ENCODE measurements at regions not wholly inside any gene's neighbourhood (a gene's known extent, or its start where the extent isn't known, plus 50 kb on each side); places are given as distances from the start of the nearest gene placed in this dataset.

- H3K9me3 ChIP-seq, result no peaks in the 10 kb centered on the region
- H3K4me1 ChIP-seq, result no peaks in the 10 kb centered on the region
- no peak overlapping the region for H3K27ac ChIP-seq
- WGBS, 2 donors, result 83 to 84% methylated on average over 37 to 38 of the region's 38 CpGs
- H3K4me3 ChIP-seq, result no peak overlapping the region
- TF ChIP-seq, protein P1, sequence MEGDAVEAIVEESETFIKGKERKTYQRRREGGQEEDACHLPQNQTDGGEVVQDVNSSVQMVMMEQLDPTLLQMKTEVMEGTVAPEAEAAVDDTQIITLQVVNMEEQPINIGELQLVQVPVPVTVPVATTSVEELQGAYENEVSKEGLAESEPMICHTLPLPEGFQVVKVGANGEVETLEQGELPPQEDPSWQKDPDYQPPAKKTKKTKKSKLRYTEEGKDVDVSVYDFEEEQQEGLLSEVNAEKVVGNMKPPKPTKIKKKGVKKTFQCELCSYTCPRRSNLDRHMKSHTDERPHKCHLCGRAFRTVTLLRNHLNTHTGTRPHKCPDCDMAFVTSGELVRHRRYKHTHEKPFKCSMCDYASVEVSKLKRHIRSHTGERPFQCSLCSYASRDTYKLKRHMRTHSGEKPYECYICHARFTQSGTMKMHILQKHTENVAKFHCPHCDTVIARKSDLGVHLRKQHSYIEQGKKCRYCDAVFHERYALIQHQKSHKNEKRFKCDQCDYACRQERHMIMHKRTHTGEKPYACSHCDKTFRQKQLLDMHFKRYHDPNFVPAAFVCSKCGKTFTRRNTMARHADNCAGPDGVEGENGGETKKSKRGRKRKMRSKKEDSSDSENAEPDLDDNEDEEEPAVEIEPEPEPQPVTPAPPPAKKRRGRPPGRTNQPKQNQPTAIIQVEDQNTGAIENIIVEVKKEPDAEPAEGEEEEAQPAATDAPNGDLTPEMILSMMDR (IDR thresholded peaks at IDR 0.05), result no peak
- TF ChIP-seq EP300 (IDR thresholded peaks at IDR 0.05) (no peak), POLR2AphosphoS5 (IDR thresholded peaks at IDR 0.05) (no peak), POLR2A (IDR thresholded peaks at IDR 0.05) (no peak)
- peaks cover 0 to 2% (median 0%) of the 10 kb centered on the region in 4 donors for H3K27me3 ChIP-seq
- no peak for ATAC-seq (ENCODE audit: low FRiP score in 2 of 2)
- no peaks in the 10 kb centered on the region for H3K36me3 ChIP-seq
- no peak for DNase-seq
These were observed 52.3 kb upstream of the DPYSL4 start for GRCh38 chr10:132134241-132135052.

DNA sequence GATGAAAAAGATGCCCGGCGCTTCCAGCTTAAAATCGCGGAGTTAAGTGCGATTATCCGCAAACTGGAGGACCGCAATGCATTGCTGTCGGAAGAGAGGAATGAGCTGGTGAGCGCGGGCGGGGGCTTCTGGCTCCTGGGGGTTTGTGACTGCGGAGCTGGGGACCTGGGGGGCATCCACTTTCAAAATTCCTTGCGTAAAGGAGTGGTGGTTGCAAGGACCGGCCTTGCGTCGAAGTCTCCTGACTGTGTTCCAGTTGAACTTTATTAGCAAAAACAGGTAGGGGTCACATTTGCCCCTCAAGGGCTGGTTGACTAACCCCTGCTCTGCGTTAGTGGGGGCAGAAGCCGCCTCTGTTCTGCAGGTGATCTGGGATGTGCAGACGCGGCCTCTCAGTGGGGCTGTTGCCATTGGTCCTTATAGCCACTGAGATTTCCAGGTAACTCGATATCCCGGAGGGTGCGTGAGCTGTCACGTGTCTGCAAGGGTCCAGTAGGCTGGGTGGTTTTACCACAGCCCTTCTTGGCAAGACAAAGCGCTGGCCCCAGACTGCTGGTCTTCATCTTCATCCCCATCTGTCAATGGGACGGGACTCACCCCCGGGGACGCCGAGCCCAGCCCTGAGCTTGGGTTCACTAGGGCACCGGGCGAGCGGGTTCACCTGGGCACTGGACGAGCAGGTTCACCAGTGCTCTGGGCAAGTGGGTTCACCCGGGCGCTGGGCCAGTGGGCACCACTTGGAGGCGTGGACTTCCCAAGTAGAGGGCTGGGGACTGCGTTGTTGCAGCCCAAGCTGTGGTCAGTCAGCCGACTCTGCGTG is 51.5 kb upstream of the DPYSL4 start:
- H3K27me3 ChIP-seq, result peaks cover 0 to 2% (median 0%) of the 10 kb centered on the region in 4 donors

GRCh38 chr10:132136097-132136521 is 50.6 kb upstream of the DPYSL4 start:
- WGBS, 2 donors, result 78 to 83% methylated on average over 12 to 22 of the region's 22 CpGs
- Histone ChIP-seq H3K27me3 (no peaks in the 10 kb centered on the region), H3K36me3 (no peaks in the 10 kb centered on the region), H3K4me3 (no peak overlapping the region), H3K27ac (no peak overlapping the region), H3K9me3 (no peaks in the 10 kb centered on the region), H3K4me1 (no peaks in the 10 kb centered on the region)
- TF ChIP-seq POLR2AphosphoS5 (IDR thresholded peaks at IDR 0.05), result no peak
- TF ChIP-seq, protein P1 (IDR thresholded peaks at IDR 0.05), result no peak
- no peak for TF ChIP-seq EP300 (IDR thresholded peaks at IDR 0.05)
- no peak for TF ChIP-seq POLR2A (IDR thresholded peaks at IDR 0.05)
- ATAC-seq (ENCODE audit: low FRiP score in 2 of 2) (no peak), DNase-seq (no peak)

More for the DNA sequence above, 51.5 kb upstream of the DPYSL4 start:
- no peak for TF ChIP-seq POLR2AphosphoS5 (IDR thresholded peaks at IDR 0.05)
- Histone ChIP-seq H3K27ac (no peak overlapping the region), H3K4me1 (no peaks in the 10 kb centered on the region), H3K9me3 (no peaks in the 10 kb centered on the region), H3K36me3 (no peaks in the 10 kb centered on the region), H3K4me3 (no peak overlapping the region)
- DNase-seq (no peak), ATAC-seq (ENCODE audit: low FRiP score in 2 of 2) (no peak)
- WGBS, 2 donors, result 87 to 88% methylated on average over 38 to 39 of the region's 39 CpGs

- no peak for DNase-seq
- WGBS, 2 donors, result 79 to 92% methylated on average over 5 to 10 of the region's 10 CpGs
- H3K4me3 ChIP-seq, result no peak overlapping the region
- no peaks in the 10 kb centered on the region for H3K4me1 ChIP-seq
- TF ChIP-seq EP300 (IDR thresholded peaks at IDR 0.05), result no peak
- TF ChIP-seq POLR2AphosphoS5 (IDR thresholded peaks at IDR 0.05), result no peak
- TF ChIP-seq POLR2A (IDR thresholded peaks at IDR 0.05), result no peak
- TF ChIP-seq, protein P1 (IDR thresholded peaks at IDR 0.05), result no peak
- no peak for ATAC-seq (ENCODE audit: low FRiP score in 2 of 2)
- no peaks in the 10 kb centered on the region for H3K27me3 ChIP-seq
- no peaks in the 10 kb centered on the region for H3K36me3 ChIP-seq
- H3K27ac ChIP-seq, result no peak overlapping the region
- no peaks in the 10 kb centered on the region for H3K9me3 ChIP-seq
These were observed 50.1 kb upstream of the DPYSL4 start for GRCh38 chr10:132136689-132137088.

Measured in upper lobe of left lung (tissue), 6 donors.